ENCODE measurements at regions not wholly inside any gene's neighbourhood (a gene's known extent, or its start where the extent isn't known, plus 50 kb on each side); places are given as distances from the start of the nearest gene placed in this dataset.

DNA sequence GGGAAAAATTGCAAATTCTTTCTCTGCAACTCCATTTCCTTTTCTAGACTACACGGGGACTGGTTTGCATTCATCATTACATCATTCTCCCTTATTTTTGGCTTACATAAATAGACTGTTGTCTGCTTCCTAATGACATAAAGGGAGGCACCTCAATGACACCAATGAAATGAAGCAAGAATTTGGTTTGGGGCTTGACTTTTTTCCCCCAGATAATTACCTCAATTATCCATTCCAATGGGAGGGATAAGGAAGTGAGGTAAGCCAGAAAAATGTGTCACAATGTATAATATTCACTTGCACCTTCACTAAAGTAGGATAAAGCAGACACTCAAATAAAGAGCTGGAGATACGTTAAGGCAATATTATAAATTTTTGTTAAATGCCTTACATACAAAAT lies 240.6 kb upstream of the GRIP1 start:
- TF ChIP-seq, protein P1, sequence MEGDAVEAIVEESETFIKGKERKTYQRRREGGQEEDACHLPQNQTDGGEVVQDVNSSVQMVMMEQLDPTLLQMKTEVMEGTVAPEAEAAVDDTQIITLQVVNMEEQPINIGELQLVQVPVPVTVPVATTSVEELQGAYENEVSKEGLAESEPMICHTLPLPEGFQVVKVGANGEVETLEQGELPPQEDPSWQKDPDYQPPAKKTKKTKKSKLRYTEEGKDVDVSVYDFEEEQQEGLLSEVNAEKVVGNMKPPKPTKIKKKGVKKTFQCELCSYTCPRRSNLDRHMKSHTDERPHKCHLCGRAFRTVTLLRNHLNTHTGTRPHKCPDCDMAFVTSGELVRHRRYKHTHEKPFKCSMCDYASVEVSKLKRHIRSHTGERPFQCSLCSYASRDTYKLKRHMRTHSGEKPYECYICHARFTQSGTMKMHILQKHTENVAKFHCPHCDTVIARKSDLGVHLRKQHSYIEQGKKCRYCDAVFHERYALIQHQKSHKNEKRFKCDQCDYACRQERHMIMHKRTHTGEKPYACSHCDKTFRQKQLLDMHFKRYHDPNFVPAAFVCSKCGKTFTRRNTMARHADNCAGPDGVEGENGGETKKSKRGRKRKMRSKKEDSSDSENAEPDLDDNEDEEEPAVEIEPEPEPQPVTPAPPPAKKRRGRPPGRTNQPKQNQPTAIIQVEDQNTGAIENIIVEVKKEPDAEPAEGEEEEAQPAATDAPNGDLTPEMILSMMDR (IDR thresholded peaks at IDR 0.05), result no peak
- no peak for TF ChIP-seq POLR2A (IDR thresholded peaks at IDR 0.05)

All from testis (tissue), 2 donors.